PC-3 (cell line): ENCODE measurements at regions not wholly inside any gene's neighbourhood (a gene's known extent, or its start where the extent isn't known, plus 50 kb on each side); places are given as distances from the start of the nearest gene placed in this dataset.

Source experiments
- ATAC-seq: fragments of 200-7000 bp; cut with Tn5 transposase; 2 replicates; pipeline ENCODE4 v1.9.1; 2020; ENCODE audit warnings: mild to moderate bottlenecking, moderate library complexity
- BruUV-seq: library from RNA; stranded (reverse); fragments of 400-500 nt; replicated peaks from 2 replicates; lab custom pipeline; 2021; lab: Mats Ljungman, UMichigan
- CTCF ChIA-PET: fragments of 300-600 bp; sonication (Branson Sonifier 250); formaldehyde crosslinking; loops from one replicate; lab custom pipeline; 2022; ENCODE audit warnings: antibody characterized with exemption; lab: Charles Lee
- POLR2A ChIA-PET: fragments of 300-600 bp; sonication (Branson Sonifier 250); formaldehyde crosslinking; loops from one replicate; lab custom pipeline; 2022; ENCODE audit warnings: antibody characterized with exemption; ENCODE audit not compliant: unreplicated experiment; lab: Charles Lee
- DNase-seq: peaks from one replicate; pipeline ENCODE4 v3.0.0-alpha.2; 2015
- H2AFZ ChIP-seq: fragments of 300-600 bp; sonication (generic); 2 replicates; pipeline ENCODE4 v1.6.0; 2016; ENCODE audit warnings: antibody characterized with exemption, low read length
- H3F3A ChIP-seq: fragments of 300-600 bp; sonication (generic); one replicate; pipeline ENCODE4 v1.6.0; 2017; ENCODE audit warnings: antibody characterized with exemption, low read length, control low read depth, mild to moderate bottlenecking; ENCODE audit not compliant: unreplicated experiment
- H3K27ac ChIP-seq: fragments of 300-600 bp; sonication (generic); 2 replicates; pipeline ENCODE4 v1.5.1; 2016; ENCODE audit warnings: mild to moderate bottlenecking, low read length
- H3K27me3 ChIP-seq: fragments of 300-600 bp; sonication (generic); 2 replicates; pipeline ENCODE4 v1.6.1; 2016; ENCODE audit warnings: low read length, mixed read lengths
- H3K36me3 ChIP-seq: fragments of 300-600 bp; sonication (generic); 2 replicates; pipeline ENCODE4 v1.6.1; 2016; ENCODE audit warnings: low read depth, mixed run types, low read length, mixed read lengths
- H3K4me1 ChIP-seq: fragments of 300-600 bp; sonication (generic); 2 replicates; pipeline ENCODE4 v1.5.1; 2016; ENCODE audit warnings: low read length; ENCODE audit not compliant: insufficient read depth
- H3K4me2 ChIP-seq: fragments of 300-600 bp; sonication (generic); 2 replicates; pipeline ENCODE4 v1.6.0; 2016; ENCODE audit warnings: low read length
- H3K4me3 ChIP-seq: fragments of 300-600 bp; sonication (generic); 2 replicates; pipeline ENCODE4 v1.5.1; 2016; ENCODE audit warnings: mild to moderate bottlenecking, low read length, mixed read lengths
- H3K79me2 ChIP-seq: fragments of 300-600 bp; sonication (generic); 2 replicates; pipeline ENCODE4 v1.6.1; 2017; ENCODE audit warnings: low read length, mixed read lengths
- H3K9ac ChIP-seq: fragments of 300-600 bp; sonication (generic); 2 replicates; pipeline ENCODE4 v1.6.0; 2016; ENCODE audit warnings: mild to moderate bottlenecking, low read length
- H3K9me2 ChIP-seq: fragments of 300-600 bp; sonication (generic); replicated peaks from 2 replicates; pipeline ENCODE4 v1.6.1; 2016; ENCODE audit warnings: mixed run types, low read length, mixed read lengths
- H3K9me3 ChIP-seq: fragments of 300-600 bp; sonication (generic); 2 replicates; pipeline ENCODE4 v1.6.1; 2016; ENCODE audit warnings: low read length, mixed read lengths
- H4K20me1 ChIP-seq: fragments of 300-600 bp; sonication (generic); 2 replicates; pipeline ENCODE4 v1.6.1; 2016; ENCODE audit warnings: low read length, mixed read lengths
- CTCF ChIP-seq: fragments of 300-600 bp; sonication (generic); conservative IDR thresholded peaks from 2 replicates; pipeline ENCODE4 v1.5.1; 2017; ENCODE audit warnings: antibody characterized with exemption, low read depth, mild to moderate bottlenecking, low read length
- EZH2 ChIP-seq: fragments of 300-600 bp; sonication (generic); IDR thresholded peaks from one replicate; pipeline ENCODE4 v1.6.1; 2017; ENCODE audit warnings: antibody characterized with exemption, mild to moderate bottlenecking, low read length; ENCODE audit not compliant: unreplicated experiment
- EZH2phosphoT487 ChIP-seq: fragments of 300-600 bp; sonication (generic); IDR thresholded peaks from 2 replicates; pipeline ENCODE4 v1.6.1; 2018; ENCODE audit warnings: mild to moderate bottlenecking, antibody characterized with exemption, low read length, borderline replicate concordance
- intact Hi-C: fragments of 100-400 bp; cut with micrococcal nuclease; formaldehyde crosslinking; loops from 2 replicates; pipeline ENCODE4 v1.9.0; 2023

GRCh38 chr5:159759791-159760290 lies 156.4 kb upstream of the ADRA1B start:
- H2AFZ ChIP-seq: no peak overlapping the region

GRCh38 chr5:159762921-159763320 lies 153.4 kb upstream of the ADRA1B start:
- Histone ChIP-seq H4K20me1 (no peaks in the 10 kb centered on the region), H2AFZ (no peak overlapping the region), H3K27ac (no peak overlapping the region), H3K4me1 (peaks cover 13% of the 10 kb centered on the region), H3K36me3 (no peaks in the 10 kb centered on the region), H3F3A (no peaks in the 10 kb centered on the region), H3K4me3 (no peak overlapping the region), H3K4me2 (no peak overlapping the region), H3K9me2 (no peaks in the 10 kb centered on the region), H3K9me3 (no peaks in the 10 kb centered on the region), H3K9ac (no peak overlapping the region), H3K27me3 (no peaks in the 10 kb centered on the region), H3K79me2 (no peaks in the 10 kb centered on the region)
- ChIA-PET POLR2A (no interaction called here), CTCF (no interaction called here)
- DNase-seq (no peak), ATAC-seq (no peak)
- intact Hi-C loops: no loop called here
- BruUV-seq: no TSS peak
- TF ChIP-seq EZH2 (no peak), EZH2phosphoT487 (no peak), CTCF (no peak)

More at GRCh38 chr5:159759791-159760290, 156.4 kb upstream of the ADRA1B start:
- Histone ChIP-seq H3K36me3 (no peaks in the 10 kb centered on the region), H3K4me3 (no peak overlapping the region), H3F3A (no peaks in the 10 kb centered on the region), H3K79me2 (no peaks in the 10 kb centered on the region), H3K27me3 (no peaks in the 10 kb centered on the region), H3K9ac (no peak overlapping the region), H3K4me2 (no peak overlapping the region), H3K4me1 (peaks cover 30% of the 10 kb centered on the region), H3K9me2 (no peaks in the 10 kb centered on the region), H3K9me3 (no peaks in the 10 kb centered on the region), H4K20me1 (no peaks in the 10 kb centered on the region), H3K27ac (no peak overlapping the region)
- CTCF ChIA-PET: no interaction called here
- ATAC-seq (no peak), DNase-seq (no peak)
- TF ChIP-seq EZH2phosphoT487: no peak
- no peak for TF ChIP-seq CTCF
- TF ChIP-seq EZH2: no peak
- POLR2A ChIA-PET: no interaction called here
- no TSS peak for BruUV-seq
- intact Hi-C loops: loop anchor here (10.0 kb wide), 3 partner anchors 145 to 245 kb away; no protein-coding TSS in a partner anchor

GRCh38 chr5:159763562-159763961 lies 152.7 kb upstream of the ADRA1B start:
- CTCF ChIA-PET: no interaction called here
- intact Hi-C loops: no loop called here

More at GRCh38 chr5:159763562-159763961, 152.7 kb upstream of the ADRA1B start:
- Histone ChIP-seq H3K79me2 (no peaks in the 10 kb centered on the region), H3K27me3 (no peaks in the 10 kb centered on the region), H3K4me1 (peaks cover 7% of the 10 kb centered on the region), H3K9me2 (no peaks in the 10 kb centered on the region), H3K4me2 (no peak overlapping the region), H3K4me3 (no peak overlapping the region), H4K20me1 (no peaks in the 10 kb centered on the region), H3K27ac (no peak overlapping the region), H2AFZ (peak overlapping the region; percentile 16; the same call in 1 of the 2 replicates), H3K36me3 (no peaks in the 10 kb centered on the region), H3K9me3 (no peaks in the 10 kb centered on the region), H3K9ac (no peak overlapping the region), H3F3A (no peaks in the 10 kb centered on the region)
- TF ChIP-seq CTCF (no peak), EZH2phosphoT487 (no peak), EZH2 (no peak)
- DNase-seq: no peak
- peak; percentile 55; the same call in 1 of the 2 replicates for ATAC-seq
- BruUV-seq: no TSS peak
- POLR2A ChIA-PET: no interaction called here
